HUES64 (cell line): ENCODE measurements at regions not wholly inside any gene's neighbourhood (a gene's known extent, or its start where the extent isn't known, plus 50 kb on each side); places are given as distances from the start of the nearest gene placed in this dataset.
"Not testable (repeated sequence)": the region's sequence is repeated elsewhere in the genome, so short reads cannot be mapped to it uniquely, and the experiment has no call there.

ENCODE experiments used
- H3K27ac ChIP-seq: 2 replicates; pipeline ENCODE4 v1.7.0; 2013; ENCODE audit warnings: low read depth, low read length, inconsistent platforms
- H3K27me3 ChIP-seq: 2 replicates; pipeline ENCODE4 v1.6.1; 2013; ENCODE audit warnings: mild to moderate bottlenecking, low read length; ENCODE audit not compliant: insufficient read depth
- H3K36me3 ChIP-seq: 2 replicates; pipeline ENCODE4 v1.6.1; 2013; ENCODE audit warnings: mild to moderate bottlenecking, low read length; ENCODE audit not compliant: insufficient read depth
- H3K4me1 ChIP-seq: 2 replicates; pipeline ENCODE4 v1.6.1; 2013; ENCODE audit warnings: mild to moderate bottlenecking, low read length, moderate library complexity; ENCODE audit not compliant: insufficient read depth
- H3K4me3 ChIP-seq: 2 replicates; pipeline ENCODE4 v1.5.1; 2013; ENCODE audit warnings: mild to moderate bottlenecking, low read length, moderate library complexity
- H3K9ac ChIP-seq: 2 replicates; pipeline ENCODE4 v1.6.1; 2013; ENCODE audit warnings: mild to moderate bottlenecking, low read depth, low read length
- H3K9me3 ChIP-seq: 2 replicates; pipeline ENCODE4 v1.6.1; 2013; ENCODE audit warnings: low read depth, low read length; ENCODE audit not compliant: insufficient read depth
- WGBS: fragments of 150-250, 120-280 bp; methylation state at CpG from one replicate; pipeline ENCODE4 v1.1.7; 2013; ENCODE audit warnings: missing lambda C conversion rate; 5-methylcytosine and 5-hydroxymethylcytosine counted together

GRCh38 chr4:13986548-13986947, 359.0 kb upstream of the BOD1L1 start:
- 92% methylated on average over 4 of the region's 4 CpGs for WGBS
- no peaks in the 10 kb centered on the region for H3K36me3 ChIP-seq

DNA sequence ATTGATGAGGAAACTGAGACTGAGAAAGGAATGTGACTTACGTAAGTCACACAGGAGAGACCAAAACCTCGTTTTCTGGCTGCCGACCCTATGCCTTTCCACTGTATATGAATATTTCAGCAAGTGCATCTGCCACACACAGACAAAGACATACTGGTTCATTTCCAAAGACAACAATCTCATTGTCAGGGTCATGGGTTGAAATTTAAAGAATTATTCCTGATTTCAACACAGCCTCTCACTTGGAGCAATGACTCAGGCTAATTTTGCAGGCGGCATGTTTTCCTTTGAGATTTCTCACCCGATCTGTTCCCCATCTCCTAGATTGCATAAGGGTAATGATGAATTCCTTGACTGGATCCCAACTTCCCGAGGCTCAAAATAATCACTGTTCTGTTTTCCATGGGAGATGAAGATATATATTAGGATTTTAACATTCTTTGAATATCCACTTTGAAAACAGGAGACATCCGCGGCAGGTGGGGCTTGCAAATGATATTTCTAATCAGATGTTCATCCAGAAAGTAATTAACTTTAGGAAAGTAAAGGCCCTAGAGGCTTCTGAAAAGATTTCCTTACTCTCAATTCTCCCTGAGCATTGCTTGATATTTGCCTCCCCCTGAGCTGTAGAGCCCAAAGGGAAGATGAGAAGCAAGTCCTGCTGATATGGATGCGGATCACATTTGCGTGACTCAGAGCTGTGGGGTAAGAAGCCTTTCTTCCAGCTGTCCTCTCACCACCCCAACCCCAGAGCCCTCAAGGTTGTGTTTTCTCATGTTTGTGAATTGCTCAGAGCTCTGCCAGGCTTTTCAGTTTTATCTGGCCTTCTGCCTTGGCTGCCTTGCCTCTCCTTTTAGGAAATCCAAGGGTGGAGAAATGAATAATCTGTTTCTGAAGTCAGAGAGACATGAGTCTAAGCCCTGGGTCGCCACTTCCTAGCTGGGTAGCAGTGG, 361.1 kb upstream of the BOD1L1 start:
- H3K27ac ChIP-seq = no peak overlapping the region
- 0 out of 2 replicates have a peak, but pooled peaks cover 2% of the 10 kb centered on the region for H3K4me1 ChIP-seq
- H3K4me3 ChIP-seq = no peak overlapping the region
- no peaks in the 10 kb centered on the region for H3K9me3 ChIP-seq
- no peaks in the 10 kb centered on the region for H3K27me3 ChIP-seq
- H3K36me3 ChIP-seq = no peaks in the 10 kb centered on the region
- H3K9ac ChIP-seq = no peak overlapping the region
- 92% methylated on average over 10 of the region's 11 CpGs for WGBS

More at GRCh38 chr4:13986548-13986947, 359.0 kb upstream of the BOD1L1 start:
- Histone ChIP-seq H3K27me3 (no peaks in the 10 kb centered on the region), H3K4me3 (no peak overlapping the region), H3K4me1 (0 out of 2 replicates have a peak, but pooled peaks cover 2% of the 10 kb centered on the region), H3K9ac (no peak overlapping the region), H3K9me3 (no peaks in the 10 kb centered on the region), H3K27ac (no peak overlapping the region)

DNA sequence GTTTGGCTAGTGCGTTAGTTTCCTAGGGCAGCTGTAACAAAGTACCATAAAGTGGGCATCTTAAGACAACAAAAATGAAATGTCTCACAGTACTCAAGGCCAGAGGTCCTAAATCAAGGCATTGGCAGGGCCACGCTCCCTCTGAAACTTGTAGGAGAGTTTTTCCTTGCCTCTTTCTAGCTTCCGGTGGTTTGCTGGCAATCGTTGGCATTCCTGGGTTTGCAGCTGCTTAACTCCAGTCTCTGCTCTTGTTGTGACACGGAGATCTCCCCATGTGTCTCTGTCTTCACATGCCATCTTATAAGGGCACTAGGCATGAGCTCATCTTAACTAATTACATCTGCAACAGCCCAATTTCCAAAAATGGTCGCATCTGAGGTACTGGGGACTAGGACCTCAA, 362.0 kb upstream of the BOD1L1 start:
- no peak overlapping the region for H3K9ac ChIP-seq
- H3K9me3 ChIP-seq = no peaks in the 10 kb centered on the region
- no peaks in the 10 kb centered on the region for H3K36me3 ChIP-seq
- H3K4me3 ChIP-seq = no peak overlapping the region
- 0 out of 2 replicates have a peak, but pooled peaks cover 2% of the 10 kb centered on the region for H3K4me1 ChIP-seq
- H3K27ac ChIP-seq = no peak overlapping the region
- WGBS = 93% methylated on average over 6 of the region's 6 CpGs
- H3K27me3 ChIP-seq = no peaks in the 10 kb centered on the region

- Histone ChIP-seq H3K27me3 (no peaks in the 10 kb centered on the region), H3K9ac (no peak overlapping the region), H3K27ac (no peak overlapping the region), H3K36me3 (no peaks in the 10 kb centered on the region), H3K4me1 (0 out of 2 replicates have a peak, but pooled peaks cover 2% of the 10 kb centered on the region), H3K4me3 (no peak overlapping the region), H3K9me3 (no peaks in the 10 kb centered on the region)
- WGBS = 44% methylated on average over 4 of the region's 4 CpGs
Measured at GRCh38 chr4:13990596-13991589, 363.4 kb upstream of the BOD1L1 start.

- Histone ChIP-seq H3K9me3 (no peaks in the 10 kb centered on the region), H3K4me1 (0 out of 2 replicates have a peak, but pooled peaks cover 2% of the 10 kb centered on the region), H3K9ac (no peak overlapping the region), H3K27ac (no peak overlapping the region), H3K36me3 (no peaks in the 10 kb centered on the region), H3K4me3 (no peak overlapping the region), H3K27me3 (no peaks in the 10 kb centered on the region)
- WGBS = 98% methylated on average over 2 of the region's 2 CpGs
Measured at GRCh38 chr4:13992041-13992440, 364.5 kb upstream of the BOD1L1 start.

DNA sequence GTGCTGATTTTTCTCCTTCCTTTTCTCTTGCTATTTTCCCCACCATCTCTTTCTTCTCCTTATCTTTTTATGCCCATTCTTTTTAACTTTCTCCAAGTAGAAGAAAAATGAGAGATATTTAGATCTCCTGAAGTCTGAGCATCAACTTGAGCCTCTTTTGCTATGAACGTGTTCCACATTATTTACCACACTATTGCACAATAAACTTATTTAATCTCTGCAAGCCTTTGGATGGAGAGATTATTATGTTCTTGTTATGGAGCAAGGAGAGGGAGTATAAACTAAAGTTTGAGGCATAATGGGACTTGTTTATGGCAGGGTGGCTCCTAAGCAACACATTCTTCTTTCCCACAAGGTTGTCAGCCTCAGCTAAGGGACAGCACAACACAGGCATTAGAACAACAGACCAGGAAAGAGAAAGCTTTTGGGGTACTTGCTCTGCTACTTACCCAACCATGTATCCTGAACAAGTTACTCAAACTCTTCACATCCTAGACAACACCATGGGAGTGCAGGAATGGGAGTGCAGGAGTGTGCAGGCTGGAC, 365.5 kb upstream of the BOD1L1 start:
- no CpG with 5 or more reads among the region's 1 CpG for WGBS
- no peaks in the 10 kb centered on the region for H3K27me3 ChIP-seq
- H3K4me1 ChIP-seq = 0 out of 2 replicates have a peak, but pooled peaks cover 2% of the 10 kb centered on the region

GRCh38 chr4:13994016-13994415, 366.5 kb upstream of the BOD1L1 start:
- 100% methylated on average over 2 of the region's 2 CpGs for WGBS
- Histone ChIP-seq H3K27me3 (no peaks in the 10 kb centered on the region), H3K36me3 (no peaks in the 10 kb centered on the region), H3K9me3 (no peaks in the 10 kb centered on the region), H3K4me1 (0 out of 2 replicates have a peak, but pooled peaks cover 2% of the 10 kb centered on the region), H3K4me3 (no peak overlapping the region), H3K27ac (no peak overlapping the region), H3K9ac (no peak overlapping the region)

More for the DNA sequence above, 365.5 kb upstream of the BOD1L1 start:
- Histone ChIP-seq H3K4me3 (no peak overlapping the region), H3K27ac (no peak overlapping the region), H3K36me3 (no peaks in the 10 kb centered on the region), H3K9me3 (no peaks in the 10 kb centered on the region), H3K9ac (no peak overlapping the region)

- H3K9ac ChIP-seq = no peak overlapping the region
- H3K4me3 ChIP-seq = no peak overlapping the region
- H3K36me3 ChIP-seq = no peaks in the 10 kb centered on the region
- no peak overlapping the region for H3K27ac ChIP-seq
- 97% methylated on average over 3 of the region's 3 CpGs for WGBS
- H3K4me1 ChIP-seq = no peaks in the 10 kb centered on the region
- H3K27me3 ChIP-seq = no peaks in the 10 kb centered on the region
- H3K9me3 ChIP-seq = peaks cover 25% of the 10 kb centered on the region
Measured at GRCh38 chr4:13998850-13999445, 371.4 kb upstream of the BOD1L1 start.

DNA sequence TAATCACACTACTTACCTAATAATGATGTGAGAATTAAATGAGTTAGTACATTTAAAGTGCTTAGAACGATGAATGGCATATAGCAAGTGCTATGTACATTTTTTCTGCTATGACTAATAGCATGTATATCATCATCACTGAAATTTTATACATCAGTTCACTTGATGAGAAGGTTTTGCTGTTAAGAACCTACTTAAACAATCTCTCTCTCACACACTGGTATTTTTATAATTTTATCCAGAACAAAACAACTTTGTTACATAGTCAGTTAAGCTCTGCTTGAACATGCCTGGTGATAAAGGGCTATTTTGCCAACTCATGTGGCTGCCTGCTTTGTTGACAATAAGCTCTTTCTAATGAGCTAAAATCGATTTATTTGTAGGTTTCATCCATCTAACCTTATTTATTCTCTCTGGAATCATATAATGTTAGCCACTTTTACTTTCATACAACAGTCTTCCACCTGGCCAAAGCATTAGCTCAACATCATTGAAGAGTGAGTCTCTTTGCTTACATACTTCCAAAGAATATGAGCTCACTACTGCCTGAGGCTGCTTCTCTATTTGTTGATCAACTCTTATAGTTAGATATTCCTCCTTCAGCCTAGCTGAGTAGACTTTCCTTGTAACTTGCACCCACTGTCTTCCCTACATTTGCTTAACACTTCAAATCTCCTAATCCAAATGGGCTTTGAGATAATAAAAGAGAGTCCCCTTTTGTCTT, 372.7 kb upstream of the BOD1L1 start:
- no peak overlapping the region for H3K27ac ChIP-seq
- H3K9ac ChIP-seq = no peak overlapping the region
- H3K9me3 ChIP-seq = peaks cover 32% of the 10 kb centered on the region
- H3K27me3 ChIP-seq = no peaks in the 10 kb centered on the region
- 100% methylated on average over 1 of the region's 2 CpGs for WGBS
- H3K4me1 ChIP-seq = no peaks in the 10 kb centered on the region
- H3K36me3 ChIP-seq = no peaks in the 10 kb centered on the region
- H3K4me3 ChIP-seq = no peak overlapping the region

- not testable (repeated sequence) for H3K9ac ChIP-seq, H3K4me3 ChIP-seq, H3K36me3 ChIP-seq, H3K27me3 ChIP-seq, H3K27ac ChIP-seq, H3K4me1 ChIP-seq
- WGBS = 94% methylated on average over 3 of the region's 3 CpGs
- peaks cover 32% of the 10 kb centered on the region for H3K9me3 ChIP-seq
Measured at GRCh38 chr4:14002331-14002730, 374.8 kb upstream of the BOD1L1 start.
